NCI-H345 (cell line): ENCODE measurements at regions not wholly inside any gene's neighbourhood (a gene's known extent, or its start where the extent isn't known, plus 50 kb on each side); places are given as distances from the start of the nearest gene placed in this dataset.

Source experiments
- DNase-seq: peaks from one replicate; lab custom pipeline; 2025; lab: John Stamatoyannopoulos, UW

DNA sequence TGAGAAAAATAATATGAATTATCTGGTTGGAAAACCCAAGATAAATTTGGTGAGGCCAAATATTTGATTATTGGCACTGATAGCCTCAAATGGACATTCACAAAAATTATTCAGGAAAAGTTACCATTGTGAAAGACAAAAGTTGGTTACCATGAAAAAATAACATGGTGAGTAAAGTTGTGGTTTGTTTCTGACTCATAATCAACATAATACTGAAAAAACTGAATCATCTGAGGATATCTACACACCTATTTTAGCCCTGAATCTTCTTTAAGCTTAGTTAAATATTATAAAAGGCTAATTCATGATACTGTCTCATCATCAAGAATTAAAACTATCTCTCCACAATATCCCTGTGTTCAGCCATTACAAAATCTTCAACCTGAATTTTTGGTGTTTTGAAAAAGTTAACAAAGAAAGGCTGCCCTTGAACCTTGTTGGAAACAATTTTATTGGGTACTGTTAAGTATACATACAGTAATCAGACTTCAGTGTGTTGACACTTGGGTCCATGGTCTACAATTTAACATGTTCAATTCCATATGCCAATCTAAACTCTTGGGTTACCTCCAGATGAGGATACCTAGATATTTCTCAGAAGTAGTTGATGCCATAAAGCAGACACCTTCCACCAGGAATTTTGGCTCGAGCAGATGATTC lies 607.5 kb upstream of the SLC39A10 start:
- no peak for DNase-seq

DNA sequence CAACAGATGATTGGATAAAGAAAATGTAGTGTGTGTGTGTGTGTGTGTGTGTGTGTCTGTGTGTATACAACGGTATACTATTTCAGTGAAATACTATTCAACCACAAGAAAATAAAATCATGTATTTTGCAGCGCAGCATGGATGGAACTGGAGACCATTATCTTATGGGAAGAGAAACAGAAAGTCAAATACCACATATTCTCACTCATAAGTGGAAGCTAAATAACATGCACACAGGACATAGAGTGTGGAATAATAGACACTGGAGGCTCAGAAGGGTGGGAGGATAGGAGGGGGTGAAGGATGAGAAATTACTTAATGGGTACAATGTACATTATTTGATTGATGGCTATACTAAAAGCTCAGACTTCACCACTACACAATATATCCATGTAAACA lies 609.1 kb upstream of the SLC39A10 start:
- no peak for DNase-seq

DNA sequence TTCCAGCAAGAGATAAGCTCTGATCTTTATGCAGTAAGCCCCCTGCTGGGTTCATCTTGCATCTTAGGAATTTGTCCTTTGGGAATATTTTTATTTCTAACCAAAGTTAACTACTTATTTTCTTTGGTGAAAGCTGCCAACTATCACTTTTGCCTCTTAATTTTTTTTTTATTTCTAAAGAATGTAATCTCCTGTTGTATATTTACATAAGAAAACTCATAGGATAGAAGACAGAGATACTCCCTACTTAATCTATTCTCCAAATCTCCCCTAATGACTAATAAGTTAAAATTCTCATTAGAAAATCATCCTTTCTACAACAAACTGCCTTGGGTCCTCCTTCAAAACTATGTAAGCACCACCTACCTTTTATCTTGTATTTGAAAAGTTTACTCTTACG lies 612.2 kb upstream of the SLC39A10 start:
- no peak for DNase-seq

DNA sequence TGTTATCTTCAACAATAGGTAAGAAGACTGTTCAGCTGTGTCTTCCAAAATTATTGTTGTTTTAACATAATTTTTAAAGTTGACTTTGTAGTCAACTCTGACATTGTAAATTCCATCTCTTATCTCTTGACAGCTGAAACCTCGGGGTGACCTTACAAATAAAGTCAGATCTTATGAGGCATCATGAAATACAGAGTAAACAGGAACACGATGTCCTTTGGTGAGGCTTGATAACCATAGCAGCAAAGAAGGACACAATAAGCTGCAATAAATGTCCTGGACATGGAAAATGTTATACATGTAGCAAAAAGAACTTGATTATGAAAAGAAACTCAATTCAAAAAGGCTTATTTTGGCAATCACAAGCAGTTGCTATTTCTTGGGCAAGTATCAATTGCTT lies 618.9 kb upstream of the SLC39A10 start:
- DNase-seq = no peak

GRCh38 chr2:195037045-195037444 lies 620.0 kb upstream of the SLC39A10 start:
- no peak for DNase-seq

- no peak for DNase-seq
These were observed 625.6 kb upstream of the SLC39A10 start for GRCh38 chr2:195031411-195031810.

GRCh38 chr2:195029804-195030654 lies 627.0 kb upstream of the SLC39A10 start:
- no peak for DNase-seq

GRCh38 chr2:195027947-195028346 lies 629.1 kb upstream of the SLC39A10 start:
- no peak for DNase-seq

GRCh38 chr2:195026261-195026660 lies 630.8 kb upstream of the SLC39A10 start:
- no peak for DNase-seq

GRCh38 chr2:195022508-195022830 lies 634.6 kb upstream of the SLC39A10 start:
- DNase-seq = no peak

DNA sequence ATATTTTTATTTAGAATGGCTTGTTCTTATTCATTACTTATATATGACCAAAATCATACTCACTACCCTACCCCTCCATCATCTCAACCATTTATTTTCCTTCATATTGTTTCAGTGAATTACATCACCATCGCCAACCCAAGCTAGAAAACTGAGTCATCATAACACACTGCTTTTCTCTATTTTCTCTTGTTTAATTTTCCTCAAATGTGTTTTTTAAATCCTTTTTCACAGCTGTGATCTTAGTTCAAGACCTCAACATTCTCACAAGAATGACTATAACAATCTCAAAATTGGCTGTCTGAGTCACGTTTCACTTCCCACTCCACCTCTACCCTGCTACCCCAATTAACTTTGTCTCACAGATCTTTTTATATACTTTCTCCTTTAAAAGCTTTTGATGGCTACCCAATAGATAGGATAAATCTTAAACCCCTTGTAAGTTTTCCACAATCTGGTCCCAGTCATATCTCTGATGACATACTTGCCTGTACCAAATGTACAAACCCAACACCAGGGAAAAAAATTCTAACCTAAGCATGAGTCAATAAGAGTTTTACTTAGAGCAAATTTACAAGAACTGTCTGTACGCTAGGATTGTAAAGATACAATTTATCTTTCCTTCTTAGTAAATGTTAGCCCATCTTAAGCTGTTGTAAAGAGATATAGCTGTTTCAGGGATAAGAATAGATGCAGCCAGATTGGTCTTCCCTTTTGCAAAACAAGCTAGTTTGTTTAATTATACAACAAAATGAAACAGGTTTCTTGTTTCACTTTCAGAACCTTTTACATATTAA lies 635.1 kb upstream of the SLC39A10 start:
- no peak for DNase-seq

DNA sequence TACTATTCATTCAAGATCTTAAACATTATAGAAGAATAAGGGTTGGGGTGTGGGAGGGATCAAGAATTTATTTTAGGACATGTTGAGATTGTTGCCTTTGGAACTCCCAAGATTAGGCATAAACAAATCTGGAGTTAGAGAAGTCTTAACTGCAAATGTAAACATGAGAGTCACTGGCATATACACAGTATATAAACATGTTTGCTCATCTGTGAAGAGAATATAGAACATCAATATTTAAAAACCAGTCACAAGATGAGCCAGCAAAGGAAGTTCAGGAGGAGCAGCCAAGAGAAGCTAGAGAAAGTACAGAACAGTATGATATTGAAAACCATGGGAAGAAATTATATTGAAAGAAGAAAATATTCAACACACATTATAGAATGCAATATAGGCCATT lies 638.6 kb upstream of the SLC39A10 start:
- DNase-seq = no peak

- DNase-seq = no peak
These were observed 639.1 kb upstream of the SLC39A10 start for GRCh38 chr2:195017890-195018289.

GRCh38 chr2:195016841-195017240 lies 640.2 kb upstream of the SLC39A10 start:
- DNase-seq = no peak

DNA sequence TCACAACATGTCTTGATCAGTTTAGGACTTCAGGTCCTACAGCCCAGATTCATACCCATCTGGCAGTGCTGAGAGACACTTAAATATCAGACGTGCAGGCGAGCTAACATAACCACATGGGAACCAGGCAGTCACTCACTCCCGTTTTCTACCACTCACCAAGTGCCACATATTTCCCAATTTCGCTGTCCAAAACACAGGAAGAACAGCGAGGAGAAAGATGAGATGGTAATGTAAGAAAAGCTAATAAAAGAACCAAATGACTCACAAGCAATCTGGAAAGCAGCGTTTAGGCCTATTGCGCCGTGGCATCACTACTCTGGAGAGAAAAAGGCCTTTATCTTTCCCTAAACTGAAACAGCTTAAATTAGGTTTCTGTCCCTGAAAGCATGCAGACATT lies 647.8 kb upstream of the SLC39A10 start:
- DNase-seq = no peak

GRCh38 chr2:195006856-195007255 lies 650.2 kb upstream of the SLC39A10 start:
- no peak for DNase-seq

DNA sequence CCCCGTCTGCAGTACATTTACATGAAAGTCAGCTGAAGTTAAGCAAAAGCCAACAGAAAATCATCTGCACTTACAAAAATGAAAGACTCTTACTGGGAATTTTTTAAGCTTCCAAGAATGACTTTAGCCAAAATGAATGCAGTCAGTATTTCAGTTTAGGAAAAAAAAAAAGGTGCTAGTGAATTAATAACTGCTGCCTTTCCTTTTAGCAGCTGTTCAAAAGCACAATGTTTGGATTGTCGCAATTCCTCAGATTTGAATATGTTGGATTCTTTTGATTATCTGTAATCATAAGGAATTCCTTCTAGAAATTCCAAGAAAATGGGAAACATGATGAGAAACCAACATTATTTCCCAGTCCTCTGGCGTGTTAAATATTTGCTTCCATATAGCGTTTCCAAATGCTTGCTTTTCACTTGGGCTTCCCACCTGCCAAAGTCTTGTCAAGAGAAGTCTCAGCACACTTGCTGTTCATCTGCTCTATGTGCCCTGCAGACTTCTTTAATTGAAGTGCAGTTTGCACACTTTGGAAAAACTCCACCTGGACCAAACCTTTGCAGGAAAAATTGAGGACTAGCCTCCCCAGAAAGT lies 653.0 kb upstream of the SLC39A10 start:
- DNase-seq = no peak

DNA sequence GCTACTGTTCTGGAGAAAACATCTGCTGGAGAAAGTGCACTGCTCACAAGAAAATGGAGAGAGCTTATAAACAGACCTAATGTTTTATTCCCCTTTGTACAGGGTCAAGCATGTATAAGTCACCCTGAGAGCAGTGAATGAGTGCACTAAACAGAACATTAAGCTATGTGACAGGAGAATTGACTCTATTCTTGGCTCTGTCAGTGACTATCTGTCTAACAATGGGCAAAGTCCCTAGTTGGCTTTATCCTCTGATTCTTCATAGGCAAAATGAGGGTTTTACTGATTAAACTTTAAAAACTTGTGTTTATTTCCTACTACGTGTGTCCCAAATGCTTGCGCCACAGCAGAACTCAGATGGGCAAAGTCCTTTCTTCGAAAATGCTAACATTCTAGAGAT lies 655.1 kb upstream of the SLC39A10 start:
- no peak for DNase-seq

- DNase-seq = no peak
These were observed 657.3 kb upstream of the SLC39A10 start for GRCh38 chr2:194999771-195000170.

DNA sequence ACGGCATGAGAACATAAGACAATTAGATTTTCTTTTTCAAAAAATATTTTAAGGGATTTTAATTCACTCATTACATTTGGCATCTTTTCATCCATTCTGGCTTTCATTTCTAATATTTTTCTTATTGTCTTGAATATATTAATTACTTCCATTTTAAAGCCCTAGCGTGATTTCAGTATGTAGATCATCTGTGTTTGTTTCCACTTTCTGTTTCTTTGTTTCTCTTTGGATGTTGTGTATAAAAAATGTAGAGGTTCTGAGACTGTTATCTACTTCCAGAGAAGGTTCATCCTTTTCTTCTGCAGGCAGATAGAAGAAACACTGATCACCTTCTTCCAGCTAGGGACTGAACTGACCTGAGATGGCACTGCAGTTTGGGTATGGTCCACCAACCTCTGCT lies 664.4 kb upstream of the SLC39A10 start:
- no peak for DNase-seq

DNA sequence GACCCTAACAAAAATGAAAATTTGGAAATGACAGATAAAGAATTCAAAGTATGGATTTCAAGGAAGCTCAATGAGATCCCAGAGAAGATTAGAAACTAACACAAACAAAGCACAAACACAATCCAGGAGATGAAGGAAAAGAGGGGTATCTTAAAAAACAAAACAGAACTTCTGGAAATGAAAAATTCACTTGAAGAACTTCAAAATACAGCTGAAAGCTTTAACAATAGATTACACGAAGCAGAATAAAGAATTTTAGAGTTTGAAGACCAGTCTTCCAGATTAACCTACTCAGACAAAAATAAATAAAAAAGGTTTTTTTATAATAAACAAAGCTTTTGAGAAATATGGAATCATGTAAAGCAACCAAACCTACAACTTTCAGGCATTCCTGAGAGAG lies 671.8 kb upstream of the SLC39A10 start:
- DNase-seq = no peak

GRCh38 chr2:194962254-194962653 lies 694.8 kb upstream of the SLC39A10 start:
- DNase-seq = no peak

- DNase-seq = no peak
These were observed 702.8 kb upstream of the SLC39A10 start for GRCh38 chr2:194954218-194954617.
